Neural progenitor cell (in vitro differentiated cells): ENCODE measurements at regions not wholly inside any gene's neighbourhood (a gene's known extent, or its start where the extent isn't known, plus 50 kb on each side); places are given as distances from the start of the nearest gene placed in this dataset.

Experiments used
- CTCF ChIP-seq: fragments of 200-600 bp; sonication (generic); IDR thresholded peaks from 2 replicates; pipeline ENCODE4 v1.5.1; 2017; ENCODE audit warnings: antibody characterized with exemption, mild to moderate bottlenecking
- EZH2 ChIP-seq: fragments of 200-600 bp; sonication (generic); IDR thresholded peaks from 2 replicates; pipeline ENCODE4 v1.6.1; 2017; ENCODE audit warnings: antibody characterized with exemption, mild to moderate bottlenecking, moderate library complexity
- EZH2phosphoT487 ChIP-seq: fragments of 200-600 bp; sonication (generic); IDR thresholded peaks from 2 replicates; pipeline ENCODE4 v1.6.1; 2017; ENCODE audit warnings: antibody characterized with exemption

- TF ChIP-seq CTCF, result no peak
- TF ChIP-seq EZH2phosphoT487, result no peak
- TF ChIP-seq EZH2, result no peak
Observed at GRCh38 chr6:167700199-167700598, 126.5 kb upstream of the AFDN start.
